ENCODE measurements at regions not wholly inside any gene's neighbourhood (a gene's known extent, or its start where the extent isn't known, plus 50 kb on each side); places are given as distances from the start of the nearest gene placed in this dataset.

DNA sequence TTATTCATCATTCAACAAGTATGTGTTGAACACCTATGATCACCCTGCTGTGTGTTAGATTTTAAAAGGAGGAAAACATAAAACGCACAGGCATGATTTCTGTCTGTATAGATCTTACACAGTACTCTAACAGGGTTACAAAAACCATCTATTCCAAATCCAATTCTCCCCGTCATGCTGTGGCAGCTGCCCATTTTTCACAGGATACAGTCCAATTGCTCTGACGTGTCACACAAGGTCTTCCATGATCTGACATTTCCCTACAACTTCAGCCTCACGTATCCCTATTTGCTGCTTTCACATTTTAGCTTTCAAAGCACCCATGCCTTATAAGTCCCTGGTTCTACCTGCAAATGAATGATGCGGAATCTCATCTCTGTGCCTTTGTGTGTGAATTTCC lies 67.0 kb upstream of the CNTNAP4 start:
- TF ChIP-seq, protein P1, sequence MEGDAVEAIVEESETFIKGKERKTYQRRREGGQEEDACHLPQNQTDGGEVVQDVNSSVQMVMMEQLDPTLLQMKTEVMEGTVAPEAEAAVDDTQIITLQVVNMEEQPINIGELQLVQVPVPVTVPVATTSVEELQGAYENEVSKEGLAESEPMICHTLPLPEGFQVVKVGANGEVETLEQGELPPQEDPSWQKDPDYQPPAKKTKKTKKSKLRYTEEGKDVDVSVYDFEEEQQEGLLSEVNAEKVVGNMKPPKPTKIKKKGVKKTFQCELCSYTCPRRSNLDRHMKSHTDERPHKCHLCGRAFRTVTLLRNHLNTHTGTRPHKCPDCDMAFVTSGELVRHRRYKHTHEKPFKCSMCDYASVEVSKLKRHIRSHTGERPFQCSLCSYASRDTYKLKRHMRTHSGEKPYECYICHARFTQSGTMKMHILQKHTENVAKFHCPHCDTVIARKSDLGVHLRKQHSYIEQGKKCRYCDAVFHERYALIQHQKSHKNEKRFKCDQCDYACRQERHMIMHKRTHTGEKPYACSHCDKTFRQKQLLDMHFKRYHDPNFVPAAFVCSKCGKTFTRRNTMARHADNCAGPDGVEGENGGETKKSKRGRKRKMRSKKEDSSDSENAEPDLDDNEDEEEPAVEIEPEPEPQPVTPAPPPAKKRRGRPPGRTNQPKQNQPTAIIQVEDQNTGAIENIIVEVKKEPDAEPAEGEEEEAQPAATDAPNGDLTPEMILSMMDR (conservative IDR thresholded peaks at IDR 0.05; ENCODE audit: low read depth in 2 of 2) = no peak
- TF ChIP-seq EZH2 (IDR thresholded peaks at IDR 0.05; ENCODE audit: low read depth, unreplicated experiment) (no peak), POLR2AphosphoS5 (IDR thresholded peaks at IDR 0.05; ENCODE audit: low read depth) (no peak), EZH2phosphoT487 (IDR thresholded peaks at IDR 0.05; ENCODE audit: unreplicated experiment) (no peak)
- TF ChIP-seq, protein P2, sequence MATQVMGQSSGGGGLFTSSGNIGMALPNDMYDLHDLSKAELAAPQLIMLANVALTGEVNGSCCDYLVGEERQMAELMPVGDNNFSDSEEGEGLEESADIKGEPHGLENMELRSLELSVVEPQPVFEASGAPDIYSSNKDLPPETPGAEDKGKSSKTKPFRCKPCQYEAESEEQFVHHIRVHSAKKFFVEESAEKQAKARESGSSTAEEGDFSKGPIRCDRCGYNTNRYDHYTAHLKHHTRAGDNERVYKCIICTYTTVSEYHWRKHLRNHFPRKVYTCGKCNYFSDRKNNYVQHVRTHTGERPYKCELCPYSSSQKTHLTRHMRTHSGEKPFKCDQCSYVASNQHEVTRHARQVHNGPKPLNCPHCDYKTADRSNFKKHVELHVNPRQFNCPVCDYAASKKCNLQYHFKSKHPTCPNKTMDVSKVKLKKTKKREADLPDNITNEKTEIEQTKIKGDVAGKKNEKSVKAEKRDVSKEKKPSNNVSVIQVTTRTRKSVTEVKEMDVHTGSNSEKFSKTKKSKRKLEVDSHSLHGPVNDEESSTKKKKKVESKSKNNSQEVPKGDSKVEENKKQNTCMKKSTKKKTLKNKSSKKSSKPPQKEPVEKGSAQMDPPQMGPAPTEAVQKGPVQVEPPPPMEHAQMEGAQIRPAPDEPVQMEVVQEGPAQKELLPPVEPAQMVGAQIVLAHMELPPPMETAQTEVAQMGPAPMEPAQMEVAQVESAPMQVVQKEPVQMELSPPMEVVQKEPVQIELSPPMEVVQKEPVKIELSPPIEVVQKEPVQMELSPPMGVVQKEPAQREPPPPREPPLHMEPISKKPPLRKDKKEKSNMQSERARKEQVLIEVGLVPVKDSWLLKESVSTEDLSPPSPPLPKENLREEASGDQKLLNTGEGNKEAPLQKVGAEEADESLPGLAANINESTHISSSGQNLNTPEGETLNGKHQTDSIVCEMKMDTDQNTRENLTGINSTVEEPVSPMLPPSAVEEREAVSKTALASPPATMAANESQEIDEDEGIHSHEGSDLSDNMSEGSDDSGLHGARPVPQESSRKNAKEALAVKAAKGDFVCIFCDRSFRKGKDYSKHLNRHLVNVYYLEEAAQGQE (IDR thresholded peaks at IDR 0.05; ENCODE audit: unreplicated experiment) = no peak

Measured in GM23338 (cell line).